ENCODE measurements at regions not wholly inside any gene's neighbourhood (a gene's known extent, or its start where the extent isn't known, plus 50 kb on each side); places are given as distances from the start of the nearest gene placed in this dataset.

DNA sequence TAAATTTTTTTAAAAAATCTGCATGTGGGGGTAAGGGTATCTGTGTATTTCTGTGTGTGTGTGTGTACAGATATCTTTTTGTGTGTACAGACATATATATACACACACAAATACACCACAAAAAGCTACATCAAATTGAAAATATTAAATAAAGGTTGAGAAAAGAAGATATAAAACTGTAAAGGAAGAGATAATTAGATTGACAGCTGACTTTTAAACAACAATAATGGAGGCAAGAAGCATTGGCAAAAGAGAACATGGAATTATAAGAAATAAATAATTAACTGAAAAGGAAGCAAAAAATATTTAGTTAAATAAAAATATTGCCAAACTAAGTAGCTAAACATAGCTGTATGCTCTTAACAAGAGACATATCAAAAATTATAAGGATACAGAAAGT, 291.4 kb downstream of the FSCB start:
- no peaks in the 10 kb centered on the region for H3K36me3 ChIP-seq
- TF ChIP-seq POLR2A (IDR thresholded peaks at IDR 0.05) (no peak), POLR2AphosphoS5 (IDR thresholded peaks at IDR 0.05) (no peak)
- TF ChIP-seq, protein P1, sequence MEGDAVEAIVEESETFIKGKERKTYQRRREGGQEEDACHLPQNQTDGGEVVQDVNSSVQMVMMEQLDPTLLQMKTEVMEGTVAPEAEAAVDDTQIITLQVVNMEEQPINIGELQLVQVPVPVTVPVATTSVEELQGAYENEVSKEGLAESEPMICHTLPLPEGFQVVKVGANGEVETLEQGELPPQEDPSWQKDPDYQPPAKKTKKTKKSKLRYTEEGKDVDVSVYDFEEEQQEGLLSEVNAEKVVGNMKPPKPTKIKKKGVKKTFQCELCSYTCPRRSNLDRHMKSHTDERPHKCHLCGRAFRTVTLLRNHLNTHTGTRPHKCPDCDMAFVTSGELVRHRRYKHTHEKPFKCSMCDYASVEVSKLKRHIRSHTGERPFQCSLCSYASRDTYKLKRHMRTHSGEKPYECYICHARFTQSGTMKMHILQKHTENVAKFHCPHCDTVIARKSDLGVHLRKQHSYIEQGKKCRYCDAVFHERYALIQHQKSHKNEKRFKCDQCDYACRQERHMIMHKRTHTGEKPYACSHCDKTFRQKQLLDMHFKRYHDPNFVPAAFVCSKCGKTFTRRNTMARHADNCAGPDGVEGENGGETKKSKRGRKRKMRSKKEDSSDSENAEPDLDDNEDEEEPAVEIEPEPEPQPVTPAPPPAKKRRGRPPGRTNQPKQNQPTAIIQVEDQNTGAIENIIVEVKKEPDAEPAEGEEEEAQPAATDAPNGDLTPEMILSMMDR (IDR thresholded peaks at IDR 0.05 in 8 of 11, conservative IDR thresholded peaks at IDR 0.05 in 3 of 11), result no peak
- H3K4me1 ChIP-seq, result no peaks in the 10 kb centered on the region
- intact Hi-C loops (cut with DNase I; ENCODE audit: low total_unique reads), result no loop called here
- H3K9me3 ChIP-seq, result peaks cover 0 to 53% (median 40%) of the 10 kb centered on the region in 8 donors
- H3K27ac ChIP-seq, result no peak overlapping the region
- H3K27me3 ChIP-seq (replicated peaks in 1 of 7), result no peaks in the 10 kb centered on the region
- no peak for DNase-seq
- no peak overlapping the region for H3K4me3 ChIP-seq

DNA sequence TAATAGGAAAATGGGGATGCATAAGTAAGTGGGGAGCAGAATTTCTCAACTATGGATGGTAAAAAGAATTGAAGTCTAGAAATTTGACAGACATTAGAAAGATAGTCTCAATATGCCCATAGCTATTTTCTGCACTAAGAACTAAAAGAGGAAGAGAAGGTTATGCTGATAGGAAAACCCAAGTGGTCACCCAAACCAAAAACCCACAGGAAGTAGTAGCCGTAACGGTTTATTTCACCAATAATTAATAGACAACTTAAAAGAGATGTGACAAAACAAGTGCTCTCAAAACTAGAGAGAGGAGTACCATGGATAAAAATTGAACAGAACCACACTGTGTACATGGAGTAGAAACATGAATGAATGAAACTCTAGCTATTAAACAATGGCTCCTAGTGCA, 295.4 kb downstream of the FSCB start:
- TF ChIP-seq POLR2AphosphoS5 (IDR thresholded peaks at IDR 0.05), result no peak
- TF ChIP-seq, protein P1 (IDR thresholded peaks at IDR 0.05 in 8 of 11, conservative IDR thresholded peaks at IDR 0.05 in 3 of 11), result no peak
- no peak for TF ChIP-seq POLR2A (IDR thresholded peaks at IDR 0.05)
- no peaks in the 10 kb centered on the region for H3K27me3 ChIP-seq (replicated peaks in 1 of 7)
- H3K27ac ChIP-seq, result no peak overlapping the region
- H3K4me3 ChIP-seq, result no peak overlapping the region
- intact Hi-C loops (cut with DNase I; ENCODE audit: low total_unique reads), result no loop called here
- DNase-seq, result no peak
- 38 to 76% (median 63%) methylated on average over 2 of the region's 2 CpGs for WGBS, 5 donors
- H3K36me3 ChIP-seq, result no peaks in the 10 kb centered on the region
- H3K9me3 ChIP-seq, result peaks cover 0 to 47% (median 29%) of the 10 kb centered on the region in 8 donors
- no peaks in the 10 kb centered on the region for H3K4me1 ChIP-seq

DNA sequence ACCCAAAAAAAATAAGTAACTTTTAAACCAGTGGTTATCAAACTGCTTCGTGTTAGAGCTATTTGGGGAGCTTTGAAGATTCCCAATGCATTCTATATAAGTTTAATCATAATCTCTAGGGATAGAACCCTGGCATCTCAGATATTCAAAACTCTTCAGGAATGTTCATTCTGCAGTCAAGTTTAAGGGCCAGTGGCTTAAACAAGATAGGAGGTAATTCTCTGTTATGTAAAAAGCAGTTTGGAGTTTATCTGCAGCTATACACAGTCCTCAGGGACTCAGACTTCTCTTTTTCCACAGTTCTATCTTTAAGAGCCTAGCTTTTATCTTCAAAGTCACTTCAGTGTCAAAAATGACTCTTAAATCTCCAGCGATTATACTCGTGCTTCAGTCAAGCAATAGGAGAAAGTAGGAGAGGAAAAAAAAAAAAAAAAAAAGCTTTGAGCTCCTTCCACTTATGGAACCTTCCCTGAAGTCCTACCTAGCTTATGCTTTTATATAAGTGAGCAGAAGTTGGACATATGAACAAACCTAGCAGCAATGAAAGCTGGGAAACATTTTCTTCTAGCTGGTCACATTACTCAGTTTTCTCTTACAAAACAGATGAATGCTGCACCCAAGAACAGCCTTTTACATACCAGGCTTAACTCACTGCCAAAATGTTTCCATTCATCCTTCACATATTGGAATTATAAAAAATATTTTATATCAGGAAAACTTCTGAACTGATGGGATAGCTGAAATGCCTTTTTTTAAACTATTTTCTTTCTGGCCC, 302.8 kb downstream of the FSCB start:
- H3K9me3 ChIP-seq, result peaks cover 0 to 18% (median 7%) of the 10 kb centered on the region in 8 donors
- no peaks in the 10 kb centered on the region for H3K27me3 ChIP-seq (replicated peaks in 1 of 7)
- no peak overlapping the region for H3K27ac ChIP-seq
- H3K4me3 ChIP-seq, result no peak overlapping the region
- WGBS, 5 donors, result 50 to 63% (median 58%) methylated on average over 3 of the region's 3 CpGs
- TF ChIP-seq, protein P1 (IDR thresholded peaks at IDR 0.05 in 8 of 11, conservative IDR thresholded peaks at IDR 0.05 in 3 of 11), result no peak
- TF ChIP-seq POLR2AphosphoS5 (IDR thresholded peaks at IDR 0.05), result no peak
- TF ChIP-seq POLR2A (IDR thresholded peaks at IDR 0.05), result no peak
- intact Hi-C loops (cut with DNase I; ENCODE audit: low total_unique reads), result no loop called here
- no peaks in the 10 kb centered on the region for H3K36me3 ChIP-seq
- DNase-seq, result no peak
- no peaks in the 10 kb centered on the region for H3K4me1 ChIP-seq

DNA sequence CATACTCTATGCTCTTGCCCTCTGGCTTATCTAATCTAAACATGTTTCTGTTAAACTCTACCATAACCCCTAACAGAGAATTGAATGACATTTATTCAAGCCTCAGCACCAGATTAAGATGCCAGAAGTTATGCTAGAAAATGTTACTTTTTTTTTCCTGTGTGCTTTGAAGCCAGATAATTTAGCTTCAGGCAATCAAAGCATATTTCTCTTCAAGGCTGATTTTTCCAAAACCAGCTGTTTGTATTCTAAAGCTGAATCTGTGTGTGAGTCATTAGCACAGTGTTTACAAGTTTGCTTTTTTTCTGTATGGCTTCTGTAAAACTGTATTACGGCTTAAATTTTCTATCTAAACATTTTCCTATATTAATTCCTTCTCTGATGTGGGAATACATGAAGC, 326.1 kb downstream of the FSCB start:
- Histone ChIP-seq H3K4me1 (no peaks in the 10 kb centered on the region), H3K4me3 (no peak overlapping the region), H3K27ac (no peak overlapping the region), H3K36me3 (no peaks in the 10 kb centered on the region), H3K27me3 (replicated peaks in 1 of 7) (no peaks in the 10 kb centered on the region), H3K9me3 (peaks cover 0 to 26% (median 5%) of the 10 kb centered on the region in 8 donors)
- no peak for DNase-seq
- 67 to 92% (median 83%) methylated on average over 1 of the region's 1 CpG for WGBS, 5 donors
- TF ChIP-seq POLR2AphosphoS5 (IDR thresholded peaks at IDR 0.05), result no peak
- intact Hi-C loops (cut with DNase I; ENCODE audit: low total_unique reads), result no loop called here

Data from spleen (tissue), 11 donors.